H1 (cell line): ENCODE measurements at regions not wholly inside any gene's neighbourhood (a gene's known extent, or its start where the extent isn't known, plus 50 kb on each side); places are given as distances from the start of the nearest gene placed in this dataset.

Experiments used
- CBX8 ChIP-seq: fragments of 300-800, 300-1000 bp; sonication (generic); IDR thresholded peaks from 2 replicates; pipeline ENCODE4 v1.7.1; 2016; ENCODE audit warnings: low read depth, low read length, borderline replicate concordance
- HDAC2 ChIP-seq, 2 experiments: fragments of 300-600 bp in 1 of 2; sonication (generic) in 1 of 2; IDR thresholded peaks; 2 replicates each; pipeline ENCODE4 v1.6.1; 2011 to 2012; ENCODE audit warnings: low read depth in 2 of 2, low read length in 2 of 2, mild to moderate bottlenecking in 2 of 2, moderate library complexity in 2 of 2, borderline replicate concordance in 1 of 2, inconsistent platforms in 1 of 2
- KDM4A ChIP-seq: IDR thresholded peaks from one replicate; pipeline ENCODE4 v1.7.1; 2012; ENCODE audit warnings: low read depth, mild to moderate bottlenecking, moderate library complexity, low read length, inconsistent platforms; ENCODE audit not compliant: severe bottlenecking
- KDM5A ChIP-seq: fragments of 200-600 bp; IDR thresholded peaks from 2 replicates; pipeline ENCODE4 v1.7.1; 2012; ENCODE audit warnings: mild to moderate bottlenecking, low read length, inconsistent platforms, mixed read lengths
- NRF1 ChIP-seq: IDR thresholded peaks from 2 replicates; pipeline ENCODE4 v1.6.1; 2011; ENCODE audit warnings: mild to moderate bottlenecking, low read depth, low read length, improper control_type of control experiment
- RFX5 ChIP-seq: IDR thresholded peaks from 2 replicates; pipeline ENCODE4 v1.6.1; 2011; ENCODE audit warnings: low read depth, low read length, improper control_type of control experiment, borderline replicate concordance
- SP4 ChIP-seq: IDR thresholded peaks from 2 replicates; pipeline ENCODE4 v1.6.1; 2012; ENCODE audit warnings: low read length, inconsistent platforms
- TF ChIP-seq, protein P1 (sequence below): IDR thresholded peaks from 2 replicates; pipeline ENCODE4 v1.6.1; 2011; ENCODE audit warnings: low read length, improper control_type of control experiment

DNA sequence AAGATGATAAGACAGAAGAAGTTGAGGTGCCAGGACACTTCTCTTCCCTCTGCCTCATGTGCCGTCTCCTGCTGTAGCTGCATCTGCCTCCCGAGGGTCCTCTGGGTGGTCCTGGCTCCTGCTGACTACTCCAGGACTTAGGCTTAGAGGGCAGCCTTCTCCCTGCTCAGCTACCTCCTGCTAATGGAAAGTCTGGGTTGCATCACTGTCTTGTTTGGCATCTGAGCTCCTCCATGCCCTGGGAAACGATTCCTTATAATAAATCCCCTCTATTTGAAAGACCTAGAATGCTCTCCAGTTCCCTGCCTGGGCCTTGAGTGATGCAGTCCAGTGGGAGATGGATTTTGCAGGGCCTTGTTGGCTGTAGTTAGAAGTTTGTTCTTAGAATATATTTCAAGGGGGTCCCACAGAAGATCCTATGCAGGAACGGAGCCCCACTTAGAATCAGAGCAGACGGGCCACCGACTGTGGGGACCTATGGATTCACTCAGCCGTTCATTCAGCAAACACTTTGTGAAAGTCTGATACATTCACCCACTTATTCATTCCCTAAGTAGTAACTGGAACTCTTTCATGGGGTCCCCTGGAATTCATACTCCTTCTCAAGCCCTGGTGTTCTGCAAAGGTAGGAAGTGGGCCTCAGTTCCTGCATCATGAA, 269.8 kb upstream of the HDAC4 start (continued):
- TF ChIP-seq CBX8 (no peak), KDM4A (no peak), NRF1 (no peak), HDAC2 (IDR thresholded peaks at IDR 0.05; ENCODE audit: borderline replicate concordance in 1 of 2, low read depth in 2 of 2, low read length in 2 of 2) (no peak), RFX5 (no peak), KDM5A (no peak), SP4 (no peak)
- TF ChIP-seq, protein P1, sequence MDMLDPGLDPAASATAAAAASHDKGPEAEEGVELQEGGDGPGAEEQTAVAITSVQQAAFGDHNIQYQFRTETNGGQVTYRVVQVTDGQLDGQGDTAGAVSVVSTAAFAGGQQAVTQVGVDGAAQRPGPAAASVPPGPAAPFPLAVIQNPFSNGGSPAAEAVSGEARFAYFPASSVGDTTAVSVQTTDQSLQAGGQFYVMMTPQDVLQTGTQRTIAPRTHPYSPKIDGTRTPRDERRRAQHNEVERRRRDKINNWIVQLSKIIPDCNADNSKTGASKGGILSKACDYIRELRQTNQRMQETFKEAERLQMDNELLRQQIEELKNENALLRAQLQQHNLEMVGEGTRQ: no peak
- TF ChIP-seq, all 59 proteins: peak for 0
